ENCODE measurements at regions not wholly inside any gene's neighbourhood (a gene's known extent, or its start where the extent isn't known, plus 50 kb on each side); places are given as distances from the start of the nearest gene placed in this dataset.

GRCh38 chr20:40134176-40134575 lies 554.9 kb downstream of the MAFB start:
- DNase-seq (ENCODE audit: low spot score): no peak
- no peak overlapping the region for H3K23ac ChIP-seq (ENCODE audit: low read depth, low read length, poor library complexity)
- H3K4me2 ChIP-seq (ENCODE audit: insufficient read depth, low read length, poor library complexity, severe bottlenecking): no peak overlapping the region
- no peak overlapping the region for H2BK12ac ChIP-seq (ENCODE audit: low read length)
- H2AK5ac ChIP-seq (ENCODE audit: low read depth, low read length): no peak overlapping the region
- no peak overlapping the region for H3K27ac ChIP-seq (replicated peaks; ENCODE audit: low read length)
- no peak overlapping the region for H3K18ac ChIP-seq (ENCODE audit: low read length)
- no peak overlapping the region for H4K91ac ChIP-seq (ENCODE audit: low read depth, low read length, poor library complexity)
- H3K36me3 ChIP-seq (replicated peaks in 1 of 2; ENCODE audit: control insufficient read depth in 2 of 2, insufficient read depth in 2 of 2, low read length in 2 of 2): no peaks in the 10 kb centered on the region
- no peaks in the 10 kb centered on the region for H3K27me3 ChIP-seq (ENCODE audit: control insufficient read depth in 3 of 3, insufficient read depth in 3 of 3, low read depth in 1 of 3, low read length in 3 of 3)
- no peak overlapping the region for H3K9ac ChIP-seq (ENCODE audit: low read depth, low read length, poor library complexity)
- H3K9me3 ChIP-seq (replicated peaks in 1 of 2; ENCODE audit: control insufficient read depth in 2 of 2, insufficient read depth in 1 of 2, low read depth in 1 of 2, low read length in 2 of 2): no peaks in the 10 kb centered on the region
- H3K79me1 ChIP-seq (ENCODE audit: low read depth, low read length): no peaks in the 10 kb centered on the region
- H2BK120ac ChIP-seq (ENCODE audit: low read depth, low read length): no peak overlapping the region
- no peaks in the 10 kb centered on the region for H3K4me1 ChIP-seq (ENCODE audit: control insufficient read depth in 2 of 2, insufficient read depth in 1 of 2, low read depth in 1 of 2, low read length in 2 of 2)
- H4K8ac ChIP-seq (ENCODE audit: low read depth, low read length): no peak overlapping the region
- H3K14ac ChIP-seq (ENCODE audit: low read length): no peak overlapping the region
- no peak overlapping the region for H2AFZ ChIP-seq (ENCODE audit: low read length)
- H2BK15ac ChIP-seq (ENCODE audit: low read length): no peak overlapping the region
- no peak overlapping the region for H3K4ac ChIP-seq (ENCODE audit: low read length)
- H2BK5ac ChIP-seq (ENCODE audit: low read length): no peak overlapping the region
- H3K4me3 ChIP-seq (ENCODE audit: low read length in 2 of 2): no peak overlapping the region
- WGBS, 2 donors (ENCODE audit: extremely low coverage in 2 of 2, insufficient read length in 2 of 2, insufficient replicate concordance in 1 of 2): no CpG with 5 or more reads among the region's 1 CpG

- Histone ChIP-seq H4K91ac (ENCODE audit: low read depth, low read length, poor library complexity) (no peak overlapping the region), H3K27ac (replicated peaks; ENCODE audit: low read length) (no peak overlapping the region), H3K9me3 (replicated peaks in 1 of 2; ENCODE audit: control insufficient read depth in 2 of 2, insufficient read depth in 1 of 2, low read depth in 1 of 2, low read length in 2 of 2) (no peaks in the 10 kb centered on the region), H2BK12ac (ENCODE audit: low read length) (no peak overlapping the region), H3K18ac (ENCODE audit: low read length) (no peak overlapping the region), H3K27me3 (ENCODE audit: control insufficient read depth in 3 of 3, insufficient read depth in 3 of 3, low read depth in 1 of 3, low read length in 3 of 3) (no peaks in the 10 kb centered on the region), H2AFZ (ENCODE audit: low read length) (no peak overlapping the region), H3K4me3 (ENCODE audit: low read length in 2 of 2) (no peak overlapping the region), H3K36me3 (replicated peaks in 1 of 2; ENCODE audit: control insufficient read depth in 2 of 2, insufficient read depth in 2 of 2, low read length in 2 of 2) (no peaks in the 10 kb centered on the region), H3K4me1 (ENCODE audit: control insufficient read depth in 2 of 2, insufficient read depth in 1 of 2, low read depth in 1 of 2, low read length in 2 of 2) (no peaks in the 10 kb centered on the region), H3K14ac (ENCODE audit: low read length) (no peak overlapping the region), H3K9ac (ENCODE audit: low read depth, low read length, poor library complexity) (no peak overlapping the region), H2BK120ac (ENCODE audit: low read depth, low read length) (no peak overlapping the region), H3K4ac (ENCODE audit: low read length) (no peak overlapping the region), H2BK15ac (ENCODE audit: low read length) (no peak overlapping the region), H2AK5ac (ENCODE audit: low read depth, low read length) (no peak overlapping the region), H3K4me2 (ENCODE audit: insufficient read depth, low read length, poor library complexity, severe bottlenecking) (no peak overlapping the region), H3K79me1 (ENCODE audit: low read depth, low read length) (no peaks in the 10 kb centered on the region), H3K23ac (ENCODE audit: low read depth, low read length, poor library complexity) (no peak overlapping the region), H4K8ac (ENCODE audit: low read depth, low read length) (no peak overlapping the region), H2BK5ac (ENCODE audit: low read length) (no peak overlapping the region)
- DNase-seq (ENCODE audit: low spot score): no peak
- WGBS, 2 donors (ENCODE audit: extremely low coverage in 2 of 2, insufficient read length in 2 of 2, insufficient replicate concordance in 1 of 2): 100% methylated on average over 2 of the region's 2 CpGs
Observed at GRCh38 chr20:40120827-40121226, 568.2 kb downstream of the MAFB start.

GRCh38 chr20:40111282-40111681 lies 577.8 kb downstream of the MAFB start:
- H3K14ac ChIP-seq (ENCODE audit: low read length): no peak overlapping the region
- H3K9me3 ChIP-seq (replicated peaks in 1 of 2; ENCODE audit: control insufficient read depth in 2 of 2, insufficient read depth in 1 of 2, low read depth in 1 of 2, low read length in 2 of 2): no peaks in the 10 kb centered on the region
- no peak overlapping the region for H3K9ac ChIP-seq (ENCODE audit: low read depth, low read length, poor library complexity)
- no peak overlapping the region for H4K91ac ChIP-seq (ENCODE audit: low read depth, low read length, poor library complexity)
- H3K4ac ChIP-seq (ENCODE audit: low read length): no peak overlapping the region
- no peak overlapping the region for H2AFZ ChIP-seq (ENCODE audit: low read length)
- H3K23ac ChIP-seq (ENCODE audit: low read depth, low read length, poor library complexity): no peak overlapping the region
- H3K27ac ChIP-seq (replicated peaks; ENCODE audit: low read length): no peak overlapping the region
- H4K8ac ChIP-seq (ENCODE audit: low read depth, low read length): no peak overlapping the region
- no peak overlapping the region for H2BK120ac ChIP-seq (ENCODE audit: low read depth, low read length)
- H3K4me1 ChIP-seq (ENCODE audit: control insufficient read depth in 2 of 2, insufficient read depth in 1 of 2, low read depth in 1 of 2, low read length in 2 of 2): no peaks in the 10 kb centered on the region
- H3K18ac ChIP-seq (ENCODE audit: low read length): no peak overlapping the region
- no peaks in the 10 kb centered on the region for H3K79me1 ChIP-seq (ENCODE audit: low read depth, low read length)
- no CpG with 5 or more reads among the region's 5 CpGs for WGBS, 2 donors (ENCODE audit: extremely low coverage in 2 of 2, insufficient read length in 2 of 2, insufficient replicate concordance in 1 of 2)
- DNase-seq (ENCODE audit: low spot score): no peak
- no peak overlapping the region for H3K4me2 ChIP-seq (ENCODE audit: insufficient read depth, low read length, poor library complexity, severe bottlenecking)
- H2BK5ac ChIP-seq (ENCODE audit: low read length): no peak overlapping the region
- no peak overlapping the region for H2BK15ac ChIP-seq (ENCODE audit: low read length)
- no peak overlapping the region for H3K4me3 ChIP-seq (ENCODE audit: low read length in 2 of 2)
- no peak overlapping the region for H2AK5ac ChIP-seq (ENCODE audit: low read depth, low read length)
- no peaks in the 10 kb centered on the region for H3K36me3 ChIP-seq (replicated peaks in 1 of 2; ENCODE audit: control insufficient read depth in 2 of 2, insufficient read depth in 2 of 2, low read length in 2 of 2)
- H2BK12ac ChIP-seq (ENCODE audit: low read length): no peak overlapping the region
- no peaks in the 10 kb centered on the region for H3K27me3 ChIP-seq (ENCODE audit: control insufficient read depth in 3 of 3, insufficient read depth in 3 of 3, low read depth in 1 of 3, low read length in 3 of 3)

GRCh38 chr20:40110311-40110831 lies 578.7 kb downstream of the MAFB start:
- Histone ChIP-seq H3K9ac (ENCODE audit: low read depth, low read length, poor library complexity) (no peak overlapping the region), H2BK120ac (ENCODE audit: low read depth, low read length) (no peak overlapping the region), H3K27ac (replicated peaks; ENCODE audit: low read length) (no peak overlapping the region)

More at GRCh38 chr20:40110311-40110831, 578.7 kb downstream of the MAFB start:
- no CpG with 5 or more reads among the region's 4 CpGs for whole genome bisulfite sequencing, 2 donors (ENCODE audit: extremely low coverage in 2 of 2, insufficient read length in 2 of 2, insufficient replicate concordance in 1 of 2)
- DNase-seq (ENCODE audit: low spot score): no peak
- Histone ChIP-seq H4K91ac (ENCODE audit: low read depth, low read length, poor library complexity) (no peak overlapping the region), H3K4me1 (ENCODE audit: control insufficient read depth in 2 of 2, insufficient read depth in 1 of 2, low read depth in 1 of 2, low read length in 2 of 2) (no peaks in the 10 kb centered on the region), H2AFZ (ENCODE audit: low read length) (no peak overlapping the region), H3K4me2 (ENCODE audit: insufficient read depth, low read length, poor library complexity, severe bottlenecking) (no peak overlapping the region), H3K4ac (ENCODE audit: low read length) (no peak overlapping the region), H2BK5ac (ENCODE audit: low read length) (no peak overlapping the region), H2BK12ac (ENCODE audit: low read length) (no peak overlapping the region), H2BK15ac (ENCODE audit: low read length) (no peak overlapping the region), H3K4me3 (ENCODE audit: low read length in 2 of 2) (no peak overlapping the region), H3K18ac (ENCODE audit: low read length) (no peak overlapping the region), H3K36me3 (replicated peaks in 1 of 2; ENCODE audit: control insufficient read depth in 2 of 2, insufficient read depth in 2 of 2, low read length in 2 of 2) (no peaks in the 10 kb centered on the region), H2AK5ac (ENCODE audit: low read depth, low read length) (no peak overlapping the region), H3K9me3 (replicated peaks in 1 of 2; ENCODE audit: control insufficient read depth in 2 of 2, insufficient read depth in 1 of 2, low read depth in 1 of 2, low read length in 2 of 2) (no peaks in the 10 kb centered on the region), H3K14ac (ENCODE audit: low read length) (no peak overlapping the region), H3K27me3 (ENCODE audit: control insufficient read depth in 3 of 3, insufficient read depth in 3 of 3, low read depth in 1 of 3, low read length in 3 of 3) (no peaks in the 10 kb centered on the region), H4K8ac (ENCODE audit: low read depth, low read length) (no peak overlapping the region), H3K79me1 (ENCODE audit: low read depth, low read length) (no peaks in the 10 kb centered on the region), H3K23ac (ENCODE audit: low read depth, low read length, poor library complexity) (no peak overlapping the region)

Measured in neuronal stem cell (in vitro differentiated cells).